Vagina (tissue), 2 donors: ENCODE measurements at regions not wholly inside any gene's neighbourhood (a gene's known extent, or its start where the extent isn't known, plus 50 kb on each side); places are given as distances from the start of the nearest gene placed in this dataset.

Source experiments
- DNase-seq, 2 donors: peaks; one replicate each; pipeline ENCODE4 v3.0.0-alpha.2; 2017; ENCODE audit errors: extremely low spot score in 2 of 2
- H3K27ac ChIP-seq: fragments of 200-600 bp; sonication (generic); one replicate; pipeline ENCODE4 v1.5.1; 2019
- H3K27me3 ChIP-seq: fragments of 200-600 bp; sonication (generic); one replicate; pipeline ENCODE4 v1.5.1; 2019
- H3K36me3 ChIP-seq, 2 donors: fragments of 200-600 bp; sonication (generic); one replicate each; pipeline ENCODE4 v1.5.1; 2017 to 2019
- H3K4me1 ChIP-seq: fragments of 200-600 bp; sonication (generic); one replicate; pipeline ENCODE4 v1.5.1; 2019
- H3K4me3 ChIP-seq, 2 donors: fragments of 200-600 bp; sonication (generic); 1 replicate in 1 of 2; 2 replicates in 1 of 2; pipeline ENCODE4 v1.5.1; 2016 to 2019
- H3K9me3 ChIP-seq: fragments of 200-600 bp; sonication (generic); one replicate; pipeline ENCODE4 v1.5.1; 2019
- POLR2A ChIP-seq, 2 donors: fragments of 450-650 bp; IDR thresholded peaks; one replicate each; pipeline ENCODE4 v1.6.1; 2017; ENCODE audit warnings: antibody characterized with exemption in 2 of 2, mild to moderate bottlenecking in 2 of 2, moderate library complexity in 2 of 2
- POLR2AphosphoS5 ChIP-seq, 2 donors: sonication (generic); formaldehyde crosslinking; IDR thresholded peaks; one replicate each; pipeline ENCODE4 v1.9.0; 2017; ENCODE audit warnings: antibody characterized with exemption in 2 of 2, mild to moderate bottlenecking in 2 of 2, low read depth in 1 of 2; ENCODE audit not compliant: insufficient read depth in 1 of 2
- intact Hi-C: fragments of 100-400 bp; cut with DNase I; formaldehyde crosslinking; loops from one replicate; pipeline ENCODE4 v1.15.1; 2023
- TF ChIP-seq, protein P1 (sequence below), 3 experiments: fragments of 450-650 bp in 2 of 3; fragments of 200-600 bp in 1 of 3; sonication (generic) in 1 of 3; IDR thresholded peaks; one replicate each; pipeline ENCODE4 v1.5.1; 2017 to 2019; ENCODE audit warnings: antibody characterized with exemption in 3 of 3, mild to moderate bottlenecking in 2 of 3, moderate library complexity in 2 of 3

- H3K27me3 ChIP-seq, result no peaks in the 10 kb centered on the region
- no peaks in the 10 kb centered on the region for H3K36me3 ChIP-seq
- no peak overlapping the region for H3K4me3 ChIP-seq
- no peaks in the 10 kb centered on the region for H3K4me1 ChIP-seq
- no peaks in the 10 kb centered on the region for H3K9me3 ChIP-seq
- no peak for TF ChIP-seq POLR2A (IDR thresholded peaks at IDR 0.05)
- TF ChIP-seq, protein P1, sequence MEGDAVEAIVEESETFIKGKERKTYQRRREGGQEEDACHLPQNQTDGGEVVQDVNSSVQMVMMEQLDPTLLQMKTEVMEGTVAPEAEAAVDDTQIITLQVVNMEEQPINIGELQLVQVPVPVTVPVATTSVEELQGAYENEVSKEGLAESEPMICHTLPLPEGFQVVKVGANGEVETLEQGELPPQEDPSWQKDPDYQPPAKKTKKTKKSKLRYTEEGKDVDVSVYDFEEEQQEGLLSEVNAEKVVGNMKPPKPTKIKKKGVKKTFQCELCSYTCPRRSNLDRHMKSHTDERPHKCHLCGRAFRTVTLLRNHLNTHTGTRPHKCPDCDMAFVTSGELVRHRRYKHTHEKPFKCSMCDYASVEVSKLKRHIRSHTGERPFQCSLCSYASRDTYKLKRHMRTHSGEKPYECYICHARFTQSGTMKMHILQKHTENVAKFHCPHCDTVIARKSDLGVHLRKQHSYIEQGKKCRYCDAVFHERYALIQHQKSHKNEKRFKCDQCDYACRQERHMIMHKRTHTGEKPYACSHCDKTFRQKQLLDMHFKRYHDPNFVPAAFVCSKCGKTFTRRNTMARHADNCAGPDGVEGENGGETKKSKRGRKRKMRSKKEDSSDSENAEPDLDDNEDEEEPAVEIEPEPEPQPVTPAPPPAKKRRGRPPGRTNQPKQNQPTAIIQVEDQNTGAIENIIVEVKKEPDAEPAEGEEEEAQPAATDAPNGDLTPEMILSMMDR (IDR thresholded peaks at IDR 0.05), result no peak
- TF ChIP-seq POLR2AphosphoS5 (IDR thresholded peaks at IDR 0.05; ENCODE audit: insufficient read depth in 1 of 2, low read depth in 1 of 2), result no peak
- DNase-seq, result no peak
- intact Hi-C loops, result no loop called here
- H3K27ac ChIP-seq, result no peak overlapping the region
These were observed 65.3 kb upstream of the MYLIP start for GRCh38 chr6:16063580-16063979.

DNA sequence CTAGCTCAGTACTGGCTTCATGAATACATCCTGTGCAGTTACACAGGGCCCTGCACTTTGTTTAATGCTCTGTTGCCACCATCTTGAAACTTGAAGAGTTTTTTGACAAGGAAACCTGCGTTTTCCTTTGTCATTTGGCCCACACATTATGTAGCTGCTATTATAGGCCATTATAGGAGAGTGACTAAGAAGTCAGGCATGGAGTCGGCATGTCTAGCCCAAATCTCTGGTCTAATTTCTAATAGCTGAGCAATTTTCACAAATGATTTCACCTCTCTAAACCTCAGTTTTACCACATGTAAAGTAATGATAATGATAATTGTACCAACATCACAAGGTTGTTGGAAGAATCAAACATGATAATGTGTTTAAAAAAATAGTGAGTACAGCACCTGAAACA is 67.1 kb upstream of the MYLIP start:
- no peak for DNase-seq
- no peak overlapping the region for H3K4me3 ChIP-seq
- no peaks in the 10 kb centered on the region for H3K4me1 ChIP-seq
- no peaks in the 10 kb centered on the region for H3K36me3 ChIP-seq
- H3K27ac ChIP-seq, result no peak overlapping the region
- no peak for TF ChIP-seq POLR2A (IDR thresholded peaks at IDR 0.05)
- TF ChIP-seq, protein P1 (IDR thresholded peaks at IDR 0.05), result no peak
- TF ChIP-seq POLR2AphosphoS5 (IDR thresholded peaks at IDR 0.05; ENCODE audit: insufficient read depth in 1 of 2, low read depth in 1 of 2), result no peak
- H3K27me3 ChIP-seq, result no peaks in the 10 kb centered on the region
- H3K9me3 ChIP-seq, result no peaks in the 10 kb centered on the region
- intact Hi-C loops, result no loop called here

DNA sequence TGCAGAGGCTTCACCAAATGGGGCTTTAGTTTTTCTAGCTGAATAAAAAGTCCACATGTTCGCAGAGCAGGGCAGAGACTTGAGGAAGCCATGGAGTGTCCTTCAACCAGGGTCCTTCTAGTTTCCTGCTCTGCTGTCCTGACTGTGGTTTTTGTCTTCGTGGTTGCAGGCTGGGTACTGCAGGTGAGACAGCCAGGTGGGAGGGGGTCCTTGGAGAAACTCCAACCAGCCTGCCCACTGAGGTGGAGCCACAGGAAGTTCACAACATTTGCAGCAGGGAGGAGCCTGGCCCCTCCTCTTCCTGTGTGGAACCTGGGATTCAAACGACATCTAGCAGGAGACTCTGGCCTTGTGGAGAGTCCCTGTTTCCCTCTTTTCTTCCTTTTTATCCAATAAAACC is 68.8 kb upstream of the MYLIP start:
- no peak for DNase-seq
- TF ChIP-seq, protein P1 (IDR thresholded peaks at IDR 0.05), result no peak
- TF ChIP-seq POLR2AphosphoS5 (IDR thresholded peaks at IDR 0.05; ENCODE audit: insufficient read depth in 1 of 2, low read depth in 1 of 2), result no peak
- TF ChIP-seq POLR2A (IDR thresholded peaks at IDR 0.05), result no peak
- H3K27ac ChIP-seq, result no peak overlapping the region
- intact Hi-C loops, result no loop called here
- no peaks in the 10 kb centered on the region for H3K9me3 ChIP-seq
- no peaks in the 10 kb centered on the region for H3K27me3 ChIP-seq
- H3K36me3 ChIP-seq, result no peaks in the 10 kb centered on the region
- no peaks in the 10 kb centered on the region for H3K4me1 ChIP-seq
- H3K4me3 ChIP-seq, result no peak overlapping the region

GRCh38 chr6:16059496-16059895 is 69.4 kb upstream of the MYLIP start:
- no peaks in the 10 kb centered on the region for H3K9me3 ChIP-seq
- H3K36me3 ChIP-seq, result no peaks in the 10 kb centered on the region
- no peak for DNase-seq
- intact Hi-C loops, result no loop called here
- TF ChIP-seq POLR2AphosphoS5 (IDR thresholded peaks at IDR 0.05; ENCODE audit: insufficient read depth in 1 of 2, low read depth in 1 of 2) (no peak), POLR2A (IDR thresholded peaks at IDR 0.05) (no peak)
- TF ChIP-seq, protein P1 (IDR thresholded peaks at IDR 0.05), result no peak
- H3K4me1 ChIP-seq, result no peaks in the 10 kb centered on the region
- H3K27ac ChIP-seq, result no peak overlapping the region
- no peak overlapping the region for H3K4me3 ChIP-seq
- H3K27me3 ChIP-seq, result no peaks in the 10 kb centered on the region

DNA sequence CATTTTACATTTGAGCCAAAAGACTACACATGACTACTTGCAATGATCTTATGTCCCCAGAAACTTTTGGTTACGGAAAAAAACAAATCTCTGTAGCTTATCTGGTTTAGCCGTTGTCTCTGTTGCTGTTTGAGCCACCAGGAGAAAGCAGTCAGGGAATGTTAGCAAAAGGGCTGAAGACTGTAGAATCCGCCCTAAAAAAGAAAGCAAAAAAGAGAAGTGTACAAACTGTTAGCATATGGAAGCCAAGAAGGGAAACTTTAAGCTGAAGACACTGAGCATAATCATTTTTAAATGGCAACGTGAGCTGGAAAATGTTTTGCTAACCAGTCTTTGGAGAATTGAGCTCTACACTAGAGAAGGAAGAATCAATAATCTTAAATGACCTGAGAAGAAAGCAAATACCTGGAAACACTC is 69.9 kb upstream of the MYLIP start:
- no peaks in the 10 kb centered on the region for H3K9me3 ChIP-seq
- no peak for DNase-seq
- H3K27ac ChIP-seq, result no peak overlapping the region
- no peak overlapping the region for H3K4me3 ChIP-seq
- H3K27me3 ChIP-seq, result no peaks in the 10 kb centered on the region
- TF ChIP-seq POLR2AphosphoS5 (IDR thresholded peaks at IDR 0.05; ENCODE audit: insufficient read depth in 1 of 2, low read depth in 1 of 2), result no peak
- TF ChIP-seq POLR2A (IDR thresholded peaks at IDR 0.05), result no peak
- TF ChIP-seq, protein P1 (IDR thresholded peaks at IDR 0.05), result no peak
- H3K36me3 ChIP-seq, result no peaks in the 10 kb centered on the region
- H3K4me1 ChIP-seq, result no peaks in the 10 kb centered on the region
- intact Hi-C loops, result no loop called here
